Hepatocyte (in vitro differentiated cells): ENCODE measurements at regions not wholly inside any gene's neighbourhood (a gene's known extent, or its start where the extent isn't known, plus 50 kb on each side); places are given as distances from the start of the nearest gene placed in this dataset.

ENCODE experiments used
- DNase-seq: peaks from one replicate; pipeline ENCODE4 v3.0.0-alpha.2; 2016; ENCODE audit warnings: low spot score
- H2AFZ ChIP-seq: fragments of 200-600 bp; sonication (generic); 2 replicates; pipeline ENCODE4 v1.6.0; 2016; ENCODE audit warnings: antibody characterized with exemption, mild to moderate bottlenecking
- H3K27ac ChIP-seq: fragments of 200-600 bp; sonication (generic); 2 replicates; pipeline ENCODE4 v1.5.1; 2016; ENCODE audit warnings: mild to moderate bottlenecking
- H3K27me3 ChIP-seq: fragments of 200-600 bp; sonication (generic); 2 replicates; pipeline ENCODE4 v1.6.1; 2016
- H3K36me3 ChIP-seq: fragments of 200-600 bp; sonication (generic); replicated peaks from 2 replicates; pipeline ENCODE4 v1.5.1; 2016; ENCODE audit warnings: low read depth; ENCODE audit not compliant: insufficient read depth
- H3K4me1 ChIP-seq: fragments of 200-600 bp; sonication (generic); 2 replicates; pipeline ENCODE4 v1.5.1; 2016; ENCODE audit warnings: mild to moderate bottlenecking, moderate library complexity; ENCODE audit not compliant: insufficient read depth
- H3K4me2 ChIP-seq: fragments of 200-600 bp; sonication (generic); 2 replicates; pipeline ENCODE4 v1.6.0; 2016
- H3K4me3 ChIP-seq: fragments of 200-600 bp; sonication (generic); 2 replicates; pipeline ENCODE4 v1.5.1; 2016; ENCODE audit warnings: mild to moderate bottlenecking
- H3K79me2 ChIP-seq: fragments of 200-600 bp; sonication (generic); 2 replicates; pipeline ENCODE4 v1.6.0; 2017; ENCODE audit warnings: mild to moderate bottlenecking
- H3K9me2 ChIP-seq: fragments of 200-600 bp; sonication (generic); replicated peaks from 2 replicates; pipeline ENCODE4 v1.6.0; 2017; ENCODE audit warnings: mild to moderate bottlenecking; ENCODE audit not compliant: insufficient read depth
- H3K9me3 ChIP-seq: fragments of 200-600 bp; sonication (generic); 2 replicates; pipeline ENCODE4 v1.5.1; 2016; ENCODE audit warnings: low read depth, mild to moderate bottlenecking
- H4K20me1 ChIP-seq: fragments of 200-600 bp; sonication (generic); 2 replicates; pipeline ENCODE4 v1.6.0; 2016; ENCODE audit warnings: mild to moderate bottlenecking; ENCODE audit not compliant: insufficient read depth, poor library complexity, severe bottlenecking
- CTCF ChIP-seq: fragments of 200-600 bp; sonication (generic); IDR thresholded peaks from 2 replicates; pipeline ENCODE4 v1.5.1; 2016; ENCODE audit warnings: antibody characterized with exemption, mild to moderate bottlenecking; ENCODE audit not compliant: poor library complexity
- EZH2 ChIP-seq: fragments of 200-600 bp; sonication (generic); IDR thresholded peaks from 2 replicates; pipeline ENCODE4 v1.6.1; 2016; ENCODE audit warnings: antibody characterized with exemption, mild to moderate bottlenecking, borderline replicate concordance
- EZH2phosphoT487 ChIP-seq: fragments of 200-600 bp; sonication (generic); IDR thresholded peaks from one replicate; pipeline ENCODE4 v1.6.1; 2018; ENCODE audit warnings: antibody characterized with exemption, mild to moderate bottlenecking, low read depth, moderate library complexity; ENCODE audit not compliant: unreplicated experiment, severe bottlenecking
- WGBS: methylation state at CpG from one replicate; pipeline ENCODE4 v1.1.6; 2016; ENCODE audit warnings: low lambda C conversion rate; ENCODE audit errors: missing lambda C conversion rate; 5-methylcytosine and 5-hydroxymethylcytosine counted together

- H3K4me2 ChIP-seq, result no peak overlapping the region
- TF ChIP-seq EZH2, result no peak
- no peak for TF ChIP-seq EZH2phosphoT487
- no peak for TF ChIP-seq CTCF
- H3K27me3 ChIP-seq, result no peaks in the 10 kb centered on the region
- no peak for DNase-seq
- no peaks in the 10 kb centered on the region for H3K9me3 ChIP-seq
- no peak overlapping the region for H2AFZ ChIP-seq
- no peak overlapping the region for H3K27ac ChIP-seq
- H3K9me2 ChIP-seq, result no peaks in the 10 kb centered on the region
- H3K79me2 ChIP-seq, result no peaks in the 10 kb centered on the region
- no peaks in the 10 kb centered on the region for H4K20me1 ChIP-seq
- WGBS, result 89% methylated on average over 6 of the region's 6 CpGs
- no peaks in the 10 kb centered on the region for H3K36me3 ChIP-seq
- no peak overlapping the region for H3K4me3 ChIP-seq
- H3K4me1 ChIP-seq, result no peaks in the 10 kb centered on the region
Observed at GRCh38 chr20:24816431-24816830, 132.6 kb upstream of the CST7 start.

GRCh38 chr20:24816907-24817306 is 132.2 kb upstream of the CST7 start:
- Histone ChIP-seq H3K9me2 (no peaks in the 10 kb centered on the region), H3K4me2 (no peak overlapping the region), H3K79me2 (no peaks in the 10 kb centered on the region), H3K4me1 (no peaks in the 10 kb centered on the region), H4K20me1 (no peaks in the 10 kb centered on the region), H3K36me3 (no peaks in the 10 kb centered on the region), H2AFZ (no peak overlapping the region), H3K4me3 (no peak overlapping the region), H3K27ac (no peak overlapping the region), H3K9me3 (no peaks in the 10 kb centered on the region), H3K27me3 (no peaks in the 10 kb centered on the region)
- TF ChIP-seq EZH2phosphoT487, result no peak
- TF ChIP-seq CTCF, result no peak
- no peak for TF ChIP-seq EZH2
- DNase-seq, result no peak
- WGBS, result 76% methylated on average over 4 of the region's 4 CpGs

GRCh38 chr20:24817351-24817750 is 131.7 kb upstream of the CST7 start:
- no peak for DNase-seq
- H2AFZ ChIP-seq, result no peak overlapping the region
- no peaks in the 10 kb centered on the region for H3K9me3 ChIP-seq
- TF ChIP-seq EZH2phosphoT487 (no peak), CTCF (no peak), EZH2 (no peak)
- H3K9me2 ChIP-seq, result no peaks in the 10 kb centered on the region
- H3K79me2 ChIP-seq, result no peaks in the 10 kb centered on the region
- no peak overlapping the region for H3K4me3 ChIP-seq
- no peak overlapping the region for H3K27ac ChIP-seq
- H3K27me3 ChIP-seq, result no peaks in the 10 kb centered on the region
- no peak overlapping the region for H3K4me2 ChIP-seq
- H3K36me3 ChIP-seq, result no peaks in the 10 kb centered on the region
- H3K4me1 ChIP-seq, result no peaks in the 10 kb centered on the region
- no peaks in the 10 kb centered on the region for H4K20me1 ChIP-seq
- 88% methylated on average over 6 of the region's 6 CpGs for WGBS

GRCh38 chr20:24818056-24818455 is 131.0 kb upstream of the CST7 start:
- Histone ChIP-seq H3K9me3 (no peaks in the 10 kb centered on the region), H3K27ac (no peak overlapping the region), H3K4me2 (no peak overlapping the region), H4K20me1 (no peaks in the 10 kb centered on the region), H3K4me1 (no peaks in the 10 kb centered on the region), H3K9me2 (no peaks in the 10 kb centered on the region), H3K27me3 (no peaks in the 10 kb centered on the region), H2AFZ (no peak overlapping the region), H3K36me3 (no peaks in the 10 kb centered on the region), H3K79me2 (no peaks in the 10 kb centered on the region), H3K4me3 (no peak overlapping the region)
- WGBS, result 93% methylated on average over 5 of the region's 5 CpGs
- TF ChIP-seq EZH2phosphoT487 (no peak), EZH2 (no peak), CTCF (no peak)
- DNase-seq, result no peak
